ENCODE measurements at regions not wholly inside any gene's neighbourhood (a gene's known extent, or its start where the extent isn't known, plus 50 kb on each side); places are given as distances from the start of the nearest gene placed in this dataset.

DNA sequence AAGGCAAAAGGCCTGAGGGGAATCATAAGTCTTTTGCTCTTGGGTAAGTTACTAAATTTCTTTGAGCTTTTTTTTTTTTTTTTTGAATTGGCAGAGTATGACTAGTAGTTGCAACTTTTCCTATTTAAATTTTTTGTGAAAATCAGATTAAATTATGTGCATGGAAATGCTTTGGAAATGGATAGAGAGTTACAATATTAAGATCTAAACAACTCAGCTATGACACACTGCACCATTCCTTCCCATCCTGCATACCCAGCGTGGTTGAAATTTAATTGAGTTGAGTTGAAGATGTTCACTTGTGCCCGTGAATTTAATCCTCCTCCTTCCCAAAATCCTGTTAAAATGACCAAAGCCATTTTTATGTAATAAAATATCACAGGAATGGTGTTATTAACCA is 296.4 kb downstream of the ACTL7B start:
- intact Hi-C loops (cut with micrococcal nuclease), result no loop called here

- intact Hi-C loops (cut with micrococcal nuclease), result no loop called here
These were observed 301.0 kb downstream of the ACTL7B start for GRCh38 chr9:108554831-108555230.

- intact Hi-C loops (cut with micrococcal nuclease), result no loop called here
These were observed 302.6 kb downstream of the ACTL7B start for GRCh38 chr9:108553111-108553635.

DNA sequence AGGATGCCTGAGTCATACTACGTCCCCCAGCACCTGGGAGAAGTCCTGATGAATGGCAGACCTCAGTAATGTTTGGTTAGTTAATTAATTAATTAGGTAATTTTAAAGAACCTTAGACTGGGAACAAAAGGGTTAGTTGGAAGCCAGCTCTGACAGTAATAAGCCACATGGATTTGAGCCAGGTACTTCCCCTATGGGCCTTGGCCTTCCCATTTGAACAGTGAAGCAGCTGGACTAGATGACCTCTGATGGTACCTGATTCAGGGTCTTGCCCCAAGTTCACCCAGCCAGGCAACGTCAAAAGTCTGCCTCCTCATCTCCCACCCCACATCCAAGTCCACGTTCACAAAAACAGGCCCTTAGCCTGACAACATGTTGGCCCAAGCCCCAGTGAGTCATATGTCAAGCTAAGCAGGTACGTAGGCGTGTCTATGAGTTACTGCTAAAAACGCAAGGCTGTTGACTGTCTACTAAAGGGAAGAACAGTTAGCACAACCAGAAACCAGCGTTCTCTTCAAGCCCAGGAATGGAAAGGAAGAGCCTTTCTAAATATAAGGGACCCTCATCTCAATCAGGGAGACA is 303.2 kb downstream of the ACTL7B start:
- intact Hi-C loops (cut with micrococcal nuclease), result no loop called here

DNA sequence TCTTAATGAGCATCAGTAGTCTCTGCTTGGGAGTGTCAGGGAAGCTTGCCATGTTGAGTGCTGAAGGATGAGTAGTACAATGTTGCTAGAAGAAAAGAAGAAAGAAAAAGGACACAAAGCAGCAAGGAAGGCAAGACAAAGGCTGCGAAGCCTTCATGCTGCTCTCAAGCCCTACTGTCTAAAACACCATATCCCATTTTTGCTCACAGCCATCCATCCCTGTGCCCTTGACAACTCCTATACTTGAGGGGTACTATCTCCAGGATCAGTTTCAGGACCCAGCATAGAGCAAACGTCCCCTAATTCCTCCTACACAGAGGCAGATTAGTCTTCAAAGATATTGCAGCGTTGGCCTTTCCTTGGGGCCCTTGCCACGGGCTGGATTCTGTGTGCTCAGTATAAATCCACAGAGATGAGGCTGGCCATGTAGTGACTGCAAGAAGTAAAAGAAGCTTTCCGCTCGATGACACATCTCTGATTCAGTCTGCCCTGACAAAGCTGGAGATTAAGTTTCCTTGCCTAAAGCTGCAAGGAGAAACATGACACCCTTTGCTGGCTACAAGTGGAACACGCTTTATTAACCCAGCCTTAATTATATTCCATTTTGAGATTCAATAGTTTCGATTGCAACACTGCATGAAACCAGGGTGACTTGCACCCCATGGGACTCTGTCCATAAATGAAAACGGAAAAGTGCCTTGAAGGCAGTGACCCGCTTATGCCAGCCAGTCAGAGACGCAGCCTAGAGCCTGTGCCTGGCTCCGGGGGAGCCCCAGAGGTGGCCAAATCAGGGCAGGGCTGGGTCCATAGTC is 304.6 kb downstream of the ACTL7B start:
- intact Hi-C loops (cut with micrococcal nuclease), result no loop called here

DNA sequence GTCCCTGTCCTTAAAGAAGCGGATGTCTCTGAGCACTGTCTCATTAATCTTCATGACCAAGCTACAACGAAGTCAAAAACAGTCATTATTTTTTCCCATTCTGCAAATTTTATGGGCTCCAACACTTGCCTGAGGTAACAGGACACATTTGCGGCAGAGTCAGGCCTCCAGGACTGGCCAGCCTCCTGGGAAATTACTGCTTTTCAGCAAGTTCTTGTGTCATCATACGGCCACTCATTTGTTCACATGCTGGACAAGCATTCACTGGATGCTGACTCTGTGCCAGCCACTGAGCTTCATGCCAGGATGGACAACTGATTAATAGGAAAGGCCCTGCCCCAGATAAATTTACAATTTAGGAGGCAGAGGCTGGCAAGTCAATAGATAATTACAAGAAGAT is 305.7 kb downstream of the ACTL7B start:
- intact Hi-C loops (cut with micrococcal nuclease), result no loop called here

DNA sequence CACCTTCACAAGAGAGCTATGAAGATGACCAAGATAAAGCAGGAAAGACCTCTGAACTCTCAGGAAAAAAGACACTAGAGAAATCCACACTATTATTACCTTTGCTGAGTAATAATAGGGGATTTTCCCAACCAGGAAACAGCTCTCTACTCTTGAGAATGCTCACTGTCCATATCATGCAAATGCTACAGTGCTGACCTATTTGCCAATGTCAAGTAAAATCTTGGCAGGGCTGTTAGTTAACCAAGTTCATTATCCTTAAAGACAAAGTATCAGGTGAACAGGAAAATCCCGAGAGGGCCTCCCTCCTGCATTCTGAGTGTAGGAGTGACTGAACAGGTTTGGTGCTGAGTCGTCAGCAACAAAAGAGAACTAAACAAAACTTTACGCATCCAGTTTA is 306.6 kb downstream of the ACTL7B start:
- intact Hi-C loops (cut with micrococcal nuclease), result no loop called here

- intact Hi-C loops (cut with micrococcal nuclease), result no loop called here
These were observed 308.2 kb downstream of the ACTL7B start for GRCh38 chr9:108547411-108548135.

DNA sequence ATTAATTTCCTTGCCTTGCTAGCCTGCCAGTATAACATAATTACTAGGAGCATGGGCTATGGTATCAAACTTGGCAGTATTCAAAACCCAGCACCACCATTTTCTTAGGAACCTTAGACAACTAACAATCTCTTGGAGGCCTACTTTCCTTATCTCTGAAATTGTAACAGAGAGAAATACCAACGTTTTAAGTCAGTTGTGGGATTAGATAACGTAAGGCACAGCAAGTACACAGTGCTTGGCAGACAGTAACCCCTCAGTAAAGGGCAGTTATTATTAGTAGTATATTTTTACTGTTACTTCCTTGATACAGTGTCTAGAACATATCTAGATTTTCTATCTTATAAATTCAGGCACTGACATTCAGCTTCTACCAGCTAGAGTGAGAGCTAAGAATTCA is 309.6 kb downstream of the ACTL7B start:
- intact Hi-C loops (cut with micrococcal nuclease), result no loop called here

- intact Hi-C loops (cut with micrococcal nuclease), result no loop called here
These were observed 310.4 kb downstream of the ACTL7B start for GRCh38 chr9:108545436-108545835.

DNA sequence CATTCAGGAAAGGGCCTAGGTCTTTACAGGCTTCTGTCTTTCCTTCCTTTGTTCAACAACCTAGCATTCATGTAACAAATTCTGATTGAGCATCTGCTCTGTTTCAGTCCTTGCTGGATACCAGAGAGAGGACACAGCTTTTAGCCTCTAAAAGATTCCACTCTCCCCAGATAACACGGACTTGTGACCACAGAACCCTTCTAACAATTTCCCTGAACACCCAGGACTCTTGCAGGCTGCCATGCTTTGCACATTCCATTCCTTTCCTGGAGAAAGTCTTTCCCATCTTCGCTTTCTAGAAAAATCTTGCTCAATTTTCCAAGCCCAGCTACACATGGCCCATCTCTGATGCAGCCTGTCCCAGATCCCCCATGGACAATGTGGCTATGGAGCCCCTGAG is 310.9 kb downstream of the ACTL7B start:
- intact Hi-C loops (cut with micrococcal nuclease), result no loop called here

DNA sequence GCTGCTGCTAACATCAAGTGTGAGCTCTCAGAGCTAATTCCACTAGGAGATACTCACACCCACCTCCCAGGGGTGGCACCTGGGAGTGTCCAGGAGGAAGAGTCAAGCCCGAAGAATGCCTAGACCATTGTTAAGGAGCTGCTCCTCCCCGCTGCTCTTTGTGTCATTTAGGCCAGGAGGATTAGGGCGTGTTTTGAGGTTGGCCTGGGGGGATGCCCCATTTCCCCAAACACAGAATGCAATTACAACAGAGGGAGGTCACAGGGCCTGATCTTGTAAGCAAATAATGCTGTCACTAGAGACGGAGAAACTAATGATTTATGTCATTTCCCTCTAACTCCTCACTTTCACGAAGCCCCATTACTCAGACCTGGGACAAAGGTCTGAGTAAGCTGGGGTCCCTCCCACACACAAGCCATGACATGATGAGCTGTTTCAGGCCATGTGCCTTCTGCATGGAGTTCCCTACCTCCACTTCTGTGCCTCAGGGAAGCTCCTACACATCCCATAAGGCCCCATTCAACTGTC is 312.5 kb downstream of the ACTL7B start:
- intact Hi-C loops (cut with micrococcal nuclease), result no loop called here

GRCh38 chr9:108537756-108538155 is 318.0 kb downstream of the ACTL7B start:
- intact Hi-C loops (cut with micrococcal nuclease), result no loop called here

- intact Hi-C loops (cut with micrococcal nuclease), result no loop called here
These were observed 318.8 kb downstream of the ACTL7B start for GRCh38 chr9:108536836-108537601.

- intact Hi-C loops (cut with micrococcal nuclease), result no loop called here
These were observed 320.3 kb downstream of the ACTL7B start for GRCh38 chr9:108535526-108535925.

DNA sequence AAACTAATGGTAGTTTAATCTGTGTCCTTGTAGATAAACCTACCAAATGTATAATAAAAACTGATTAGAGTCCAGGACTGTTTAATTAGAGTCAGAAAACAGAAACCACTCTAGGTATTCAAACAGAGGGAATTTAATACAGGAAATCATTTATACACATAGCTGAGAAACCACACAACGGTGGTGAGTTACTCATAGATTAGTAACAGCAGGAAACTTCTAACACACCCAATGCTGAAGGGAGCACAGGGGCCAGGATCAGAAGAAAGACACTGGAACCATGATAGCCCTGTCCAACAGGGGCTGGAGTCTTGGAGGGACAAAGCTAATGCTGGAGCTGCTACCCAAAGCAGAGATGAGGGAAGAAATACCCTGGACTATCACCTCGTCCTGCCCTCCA is 321.0 kb downstream of the ACTL7B start:
- intact Hi-C loops (cut with micrococcal nuclease), result no loop called here

DNA sequence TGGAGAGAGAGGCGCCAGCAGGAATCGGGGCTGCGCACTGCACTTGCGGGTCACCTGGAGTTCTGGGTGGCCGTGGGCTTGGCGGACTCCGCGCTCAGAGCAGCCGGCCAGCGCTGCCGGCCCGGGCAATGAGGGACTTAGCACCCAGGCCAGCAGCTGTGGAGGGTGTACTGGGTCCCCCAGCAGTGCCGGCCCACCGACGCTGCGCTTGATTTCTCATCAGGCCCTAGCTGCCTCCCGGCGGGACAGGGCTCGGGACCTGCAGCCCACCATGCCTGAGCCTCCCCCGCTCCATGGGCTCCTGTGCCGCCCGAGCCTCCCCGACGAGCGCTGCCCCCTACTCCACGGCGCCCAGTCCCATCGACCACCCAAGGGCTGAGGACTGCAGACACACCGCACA is 325.6 kb downstream of the ACTL7B start:
- intact Hi-C loops (cut with micrococcal nuclease), result no loop called here

DNA sequence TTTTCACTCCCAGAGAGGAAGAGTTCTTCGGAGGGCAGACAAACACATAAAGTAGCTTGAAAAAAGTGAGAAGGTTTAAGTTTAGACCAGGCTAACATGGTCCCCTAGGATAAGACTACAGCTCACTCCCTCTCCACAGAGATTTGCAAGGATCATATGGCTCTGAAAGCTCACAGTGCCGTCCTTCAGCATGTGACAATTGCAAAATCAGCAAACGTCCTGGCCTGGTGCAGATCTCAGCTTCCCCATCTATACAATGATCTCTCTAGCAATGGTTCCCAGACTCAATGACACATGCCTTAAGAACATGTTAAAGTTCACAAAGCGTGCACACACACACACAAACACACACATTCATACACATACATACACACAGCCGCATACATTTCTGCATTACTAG is 327.6 kb downstream of the ACTL7B start:
- intact Hi-C loops (cut with micrococcal nuclease), result no loop called here

GRCh38 chr9:108526518-108526917 is 329.3 kb downstream of the ACTL7B start:
- intact Hi-C loops (cut with micrococcal nuclease), result no loop called here

DNA sequence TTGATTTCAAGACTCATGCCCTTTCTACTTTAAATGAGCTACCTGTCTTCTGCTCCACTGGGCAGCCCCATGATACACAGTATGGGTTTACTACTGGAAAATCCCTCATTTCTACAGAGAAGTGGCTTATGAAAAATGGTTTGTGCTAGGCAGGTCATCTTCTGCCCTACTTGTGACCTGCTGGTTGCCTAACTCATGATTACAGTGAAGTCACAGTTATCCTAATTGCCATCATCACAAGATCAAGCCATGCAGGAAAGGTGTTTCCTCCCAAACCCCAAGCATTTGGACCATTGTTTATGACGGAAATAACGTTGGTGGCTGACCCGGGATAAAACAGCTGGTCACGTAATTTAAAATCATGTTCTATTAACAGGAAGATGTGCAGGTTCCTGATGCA is 330.6 kb downstream of the ACTL7B start:
- intact Hi-C loops (cut with micrococcal nuclease), result no loop called here

DNA sequence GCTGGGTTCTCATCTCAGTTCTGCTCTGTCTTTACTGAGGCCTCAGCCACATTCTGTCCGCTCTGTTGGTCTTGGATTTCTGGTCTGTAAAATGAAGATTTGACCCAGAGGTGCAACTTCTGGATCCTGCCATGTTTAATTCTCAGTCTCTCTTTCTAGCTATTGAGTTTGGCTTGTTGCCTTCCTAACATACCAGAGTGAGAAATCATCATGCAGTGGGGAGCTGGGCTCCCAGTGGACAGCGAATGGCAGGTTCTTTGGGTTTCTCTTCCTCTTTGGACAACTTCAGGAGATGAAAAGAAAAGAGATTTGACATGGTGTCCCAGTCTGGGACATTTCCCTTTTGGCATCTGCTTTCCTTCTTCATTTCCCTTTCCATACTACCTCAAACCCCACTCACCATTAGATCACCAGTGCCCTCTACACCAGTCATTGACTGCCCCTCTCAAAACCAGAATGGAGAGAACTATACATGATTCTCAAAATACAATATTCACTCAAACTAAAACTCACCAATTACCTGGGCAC is 334.7 kb downstream of the ACTL7B start:
- intact Hi-C loops (cut with micrococcal nuclease), result no loop called here

All from T-helper 2 cell treated with Interferon-gamma antibody and Interleukin-4, amounts not matched to agents 100 ng/mL and 5 ng/mL, for 36 hours (primary cell).